ENCODE measurements at regions not wholly inside any gene's neighbourhood (a gene's known extent, or its start where the extent isn't known, plus 50 kb on each side); places are given as distances from the start of the nearest gene placed in this dataset.

DNA sequence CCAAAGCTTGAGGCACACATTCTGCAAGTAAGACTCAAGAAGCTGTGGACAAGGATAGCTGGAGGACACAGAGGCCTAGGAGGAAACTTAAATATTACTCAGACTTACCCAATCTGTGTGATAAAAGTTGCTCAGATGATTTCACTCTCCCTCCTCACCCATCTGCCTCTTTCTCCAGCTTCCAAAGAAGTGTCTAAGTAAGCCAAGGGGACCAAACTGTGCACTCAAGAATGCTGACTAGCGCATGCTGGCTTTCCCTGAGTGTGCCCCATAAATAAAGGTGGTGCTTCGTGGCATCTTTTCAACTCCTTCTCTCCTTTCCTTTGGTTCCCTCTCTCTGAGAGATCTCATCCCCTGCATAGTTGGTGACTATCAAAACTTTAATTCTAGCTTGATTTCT is 211.0 kb upstream of the LMCD1 start:
- FAIRE-seq (no peak), DNase-seq (no peak)
- WGBS, 2 donors: 87% methylated on average over 2 of the region's 2 CpGs

DNA sequence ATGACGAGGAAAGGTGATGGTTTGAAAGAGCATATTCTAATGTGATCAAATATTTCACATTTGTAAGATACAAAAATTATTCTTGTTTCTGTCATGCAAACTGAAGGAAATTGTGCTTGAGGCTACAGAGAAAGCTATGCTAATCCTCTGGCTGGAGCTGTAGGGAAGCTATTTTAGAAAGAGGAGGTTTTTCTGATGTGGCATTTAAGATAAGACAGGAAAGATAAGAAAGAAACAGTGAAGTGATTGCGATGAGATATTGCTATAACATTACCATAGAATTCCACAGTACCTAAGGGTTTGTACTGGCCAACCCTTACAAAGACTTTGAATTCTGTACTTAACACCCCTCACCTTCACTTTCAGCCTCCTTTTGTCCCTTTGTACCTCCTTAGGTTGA is 205.2 kb upstream of the LMCD1 start:
- no peaks in the 10 kb centered on the region for H3K27me3 ChIP-seq
- TF ChIP-seq CTCF (IDR thresholded peaks at IDR 0.05): no peak
- H3K4me3 ChIP-seq: no peak overlapping the region
- H3K36me3 ChIP-seq: no peaks in the 10 kb centered on the region
- H3K4me1 ChIP-seq: no peaks in the 10 kb centered on the region
- no peak for DNase-seq
- no peak for ATAC-seq
- 56 to 70% methylated on average over 2 of the region's 2 CpGs for WGBS, 2 donors
- H3K9me3 ChIP-seq: no peaks in the 10 kb centered on the region
- no peak overlapping the region for H3K27ac ChIP-seq
- FAIRE-seq: no peak
- intact Hi-C loops (cut with DNase I): no loop called here

More for the DNA sequence above, 211.0 kb upstream of the LMCD1 start:
- Histone ChIP-seq H3K9me3 (no peaks in the 10 kb centered on the region), H3K4me1 (no peaks in the 10 kb centered on the region), H3K36me3 (no peaks in the 10 kb centered on the region), H3K27me3 (no peaks in the 10 kb centered on the region), H3K27ac (no peak overlapping the region), H3K4me3 (no peak overlapping the region)
- no peak for ATAC-seq
- no peak for TF ChIP-seq CTCF (IDR thresholded peaks at IDR 0.05)
- intact Hi-C loops (cut with DNase I): no loop called here

DNA sequence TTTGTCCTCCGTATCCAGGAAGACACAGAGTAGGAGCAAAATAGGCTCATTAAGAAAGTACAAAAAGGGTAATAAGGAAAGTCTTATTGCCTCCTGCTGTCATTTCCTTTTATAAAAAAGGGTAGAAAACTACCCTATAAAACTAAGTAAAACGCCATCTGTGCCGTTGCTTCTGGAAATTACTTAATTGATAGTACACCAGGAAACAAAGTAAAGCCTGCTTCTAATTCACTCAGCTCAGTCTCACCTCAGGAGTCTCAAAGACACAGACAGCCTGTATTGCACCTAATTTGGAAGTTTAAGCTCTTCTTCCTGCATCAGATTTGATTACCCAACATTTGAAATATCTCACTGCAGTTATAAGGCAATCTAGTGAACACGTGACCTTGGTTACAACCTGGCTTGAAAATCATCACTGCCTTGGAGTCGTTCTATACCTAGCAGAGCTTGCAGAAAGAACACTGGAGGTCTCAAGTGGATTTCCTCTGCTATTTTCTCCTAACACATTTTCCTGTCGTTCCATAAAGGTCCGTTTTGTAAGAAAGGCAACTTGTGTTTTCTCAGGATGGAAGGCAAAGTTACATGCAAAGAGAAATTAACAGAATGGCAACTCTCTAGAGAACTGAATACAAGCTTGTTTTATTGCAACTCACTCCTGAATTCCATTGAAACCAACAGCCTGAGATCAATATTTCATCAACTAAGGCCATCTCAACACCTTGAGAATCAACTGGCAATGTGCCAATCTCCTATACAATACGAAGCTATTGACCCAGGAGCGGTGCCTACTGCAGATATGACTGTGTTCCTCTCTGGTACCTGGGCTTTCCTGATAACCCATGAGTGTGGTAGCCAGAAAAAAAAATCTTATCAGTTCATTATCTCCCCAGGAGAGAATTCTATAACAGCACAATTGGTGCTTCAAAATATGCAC is 203.3 kb upstream of the LMCD1 start:
- ATAC-seq: no peak

DNA sequence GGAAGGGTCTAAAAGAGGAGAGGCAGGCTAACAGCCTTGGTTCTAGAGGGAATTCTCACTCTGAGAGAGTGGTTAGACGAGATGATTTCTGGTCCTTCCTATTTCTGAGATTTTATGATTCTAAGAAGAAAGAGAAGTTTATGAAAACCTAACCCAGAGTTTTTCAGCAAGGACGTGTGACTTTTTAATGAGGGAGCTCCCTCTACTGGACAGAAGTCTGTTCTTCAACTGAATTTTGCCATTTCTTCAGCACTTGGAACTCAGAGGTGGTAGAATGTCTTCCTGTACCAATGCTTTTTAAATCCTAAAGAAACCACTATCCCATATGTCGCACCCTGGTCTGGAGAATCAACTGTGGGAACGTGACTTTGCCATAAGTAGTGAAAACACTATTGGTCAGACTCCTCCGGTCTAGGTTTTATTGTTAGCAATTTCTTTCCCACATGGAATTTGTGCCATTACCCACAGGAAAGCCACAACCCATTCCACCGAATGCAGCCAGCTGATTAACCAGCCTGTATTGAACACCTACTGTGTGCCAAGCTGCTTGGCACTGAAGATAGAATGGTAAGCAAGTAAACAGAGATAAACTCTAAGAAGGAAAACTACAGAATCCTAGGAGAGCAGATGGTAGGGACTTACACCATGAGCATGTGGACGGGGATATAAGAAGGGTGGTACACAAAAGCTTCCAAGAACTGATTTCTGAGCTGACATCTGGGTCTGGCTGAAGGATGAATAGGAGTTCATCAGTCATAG is 199.5 kb upstream of the LMCD1 start:
- DNase-seq (no peak), FAIRE-seq (no peak), ATAC-seq (peak in 3 of 4 donors; percentile 62 to 72 (median 71))
- TF ChIP-seq CTCF (IDR thresholded peaks at IDR 0.05): peak; percentile 34 to 60 (median 48)
- no peak overlapping the region for H3K4me3 ChIP-seq
- no peaks in the 10 kb centered on the region for H3K36me3 ChIP-seq
- no peaks in the 10 kb centered on the region for H3K9me3 ChIP-seq
- H3K27ac ChIP-seq: no peak overlapping the region
- H3K4me1 ChIP-seq: no peaks in the 10 kb centered on the region
- no peaks in the 10 kb centered on the region for H3K27me3 ChIP-seq
- WGBS, 2 donors: 28 to 32% methylated on average over 7 of the region's 7 CpGs
- intact Hi-C loops (cut with DNase I): no loop called here

More for the DNA sequence above, 203.3 kb upstream of the LMCD1 start:
- H3K4me3 ChIP-seq: no peak overlapping the region
- no peak for FAIRE-seq
- no peaks in the 10 kb centered on the region for H3K27me3 ChIP-seq
- H3K4me1 ChIP-seq: no peaks in the 10 kb centered on the region
- no peaks in the 10 kb centered on the region for H3K36me3 ChIP-seq
- TF ChIP-seq CTCF (IDR thresholded peaks at IDR 0.05): no peak
- intact Hi-C loops (cut with DNase I): no loop called here
- no peaks in the 10 kb centered on the region for H3K9me3 ChIP-seq
- no peak overlapping the region for H3K27ac ChIP-seq
- DNase-seq: no peak
- 43 to 60% methylated on average over 9 of the region's 9 CpGs for WGBS, 2 donors

Data from pancreas (tissue), 10 donors.